ENCODE measurements at regions not wholly inside any gene's neighbourhood (a gene's known extent, or its start where the extent isn't known, plus 50 kb on each side); places are given as distances from the start of the nearest gene placed in this dataset.

DNA sequence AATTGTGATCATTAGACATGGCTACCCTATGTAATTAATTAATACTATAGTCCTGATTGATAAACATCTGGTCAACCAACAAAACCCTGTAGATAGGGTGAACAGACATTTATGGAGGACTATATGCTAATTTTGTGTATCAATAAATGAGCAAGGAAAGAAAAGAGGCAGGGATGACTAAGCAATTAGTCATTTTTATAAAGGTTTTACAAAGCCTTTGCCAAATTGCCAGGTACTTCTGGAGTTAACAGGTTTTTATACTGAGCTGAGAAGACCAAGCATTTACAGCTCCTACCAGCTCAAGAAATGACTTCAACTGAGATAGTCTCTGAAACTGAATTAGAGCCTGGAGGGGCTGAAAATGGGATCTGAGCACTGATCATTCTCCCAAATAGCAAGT lies 186.8 kb upstream of the PRR20A start:
- no peak overlapping the region for H2BK120ac ChIP-seq (ENCODE audit: insufficient read depth, low read length, poor library complexity)
- no peak overlapping the region for H3K4me2 ChIP-seq (ENCODE audit: low read length)
- no peak overlapping the region for H3K9ac ChIP-seq (ENCODE audit: low read length)
- no peak overlapping the region for H4K12ac ChIP-seq (ENCODE audit: low read depth, low read length)
- no peak overlapping the region for H4K8ac ChIP-seq (ENCODE audit: low read depth, low read length)
- no peak overlapping the region for H4K91ac ChIP-seq (ENCODE audit: low read depth, low read length)
- no peak for DNase-seq
- H3K79me2 ChIP-seq (ENCODE audit: control insufficient read depth, insufficient read depth, low read length, poor library complexity), result no peaks in the 10 kb centered on the region
- H2AK5ac ChIP-seq (ENCODE audit: low read length), result no peak overlapping the region
- no peak overlapping the region for H2BK5ac ChIP-seq (ENCODE audit: low read depth, low read length, poor library complexity)
- no peak overlapping the region for H3K14ac ChIP-seq (ENCODE audit: low read length)
- H2AFZ ChIP-seq (ENCODE audit: insufficient read depth, low read length, poor library complexity), result no peak overlapping the region
- no peak overlapping the region for H3K4me3 ChIP-seq (ENCODE audit: low read depth, low read length)
- H3K9me3 ChIP-seq (ENCODE audit: insufficient read depth, low read depth, low read length), result no peaks in the 10 kb centered on the region
- no peak overlapping the region for H3K23ac ChIP-seq (ENCODE audit: low read length)
- H3K4me1 ChIP-seq (ENCODE audit: control insufficient read depth in 1 of 2, insufficient read depth in 2 of 2, low read length in 2 of 2), result no peaks in the 10 kb centered on the region
- H3K18ac ChIP-seq (ENCODE audit: low read length), result no peak overlapping the region
- H2BK12ac ChIP-seq (ENCODE audit: low read length), result no peak overlapping the region
- H3K79me1 ChIP-seq (ENCODE audit: low read length), result no peaks in the 10 kb centered on the region
- no peak overlapping the region for H3K4ac ChIP-seq (ENCODE audit: low read depth, low read length)
- H3K36me3 ChIP-seq (ENCODE audit: control insufficient read depth in 1 of 2, insufficient read depth in 2 of 2, low read length in 2 of 2), result no peaks in the 10 kb centered on the region
- no peaks in the 10 kb centered on the region for H3K27me3 ChIP-seq (ENCODE audit: insufficient read depth, low read length)
- H3K27ac ChIP-seq (ENCODE audit: low read depth, low read length), result no peak overlapping the region

DNA sequence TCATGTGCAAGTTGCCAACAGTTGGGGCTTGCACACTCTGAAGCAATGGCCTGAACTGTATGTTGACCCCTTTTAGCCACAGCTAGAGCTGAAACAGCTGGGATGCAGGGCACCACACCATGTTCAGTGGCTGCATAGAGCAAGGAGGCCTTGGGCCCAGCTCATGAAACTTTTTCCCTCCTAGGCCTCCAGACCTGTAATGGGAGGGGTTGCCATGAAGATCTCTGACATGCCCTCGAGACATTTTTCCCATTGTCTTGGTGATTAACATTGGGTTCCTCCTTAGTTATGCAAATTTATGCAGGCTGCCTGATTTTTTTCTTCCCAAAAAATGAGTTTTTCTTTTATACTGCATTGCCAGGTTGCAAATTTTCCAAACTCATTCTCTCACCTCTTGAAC lies 165.1 kb upstream of the PRR20A start:
- Histone ChIP-seq H3K36me3 (ENCODE audit: control insufficient read depth in 1 of 2, insufficient read depth in 2 of 2, low read length in 2 of 2) (no peaks in the 10 kb centered on the region), H3K27me3 (ENCODE audit: insufficient read depth, low read length) (no peaks in the 10 kb centered on the region), H3K9ac (ENCODE audit: low read length) (no peak overlapping the region), H3K23ac (ENCODE audit: low read length) (no peak overlapping the region), H3K27ac (ENCODE audit: low read depth, low read length) (no peak overlapping the region), H3K79me1 (ENCODE audit: low read length) (no peaks in the 10 kb centered on the region), H3K9me3 (ENCODE audit: insufficient read depth, low read depth, low read length) (no peaks in the 10 kb centered on the region), H4K12ac (ENCODE audit: low read depth, low read length) (no peak overlapping the region), H3K4me1 (ENCODE audit: control insufficient read depth in 1 of 2, insufficient read depth in 2 of 2, low read length in 2 of 2) (no peaks in the 10 kb centered on the region), H2BK12ac (ENCODE audit: low read length) (no peak overlapping the region), H3K4me3 (ENCODE audit: low read depth, low read length) (no peak overlapping the region), H3K79me2 (ENCODE audit: control insufficient read depth, insufficient read depth, low read length, poor library complexity) (no peaks in the 10 kb centered on the region), H3K4ac (ENCODE audit: low read depth, low read length) (no peak overlapping the region), H2AK5ac (ENCODE audit: low read length) (no peak overlapping the region), H2BK5ac (ENCODE audit: low read depth, low read length, poor library complexity) (no peak overlapping the region), H3K18ac (ENCODE audit: low read length) (no peak overlapping the region), H4K91ac (ENCODE audit: low read depth, low read length) (no peak overlapping the region), H2AFZ (ENCODE audit: insufficient read depth, low read length, poor library complexity) (no peak overlapping the region), H2BK120ac (ENCODE audit: insufficient read depth, low read length, poor library complexity) (no peak overlapping the region), H4K8ac (ENCODE audit: low read depth, low read length) (no peak overlapping the region), H3K4me2 (ENCODE audit: low read length) (no peak overlapping the region), H3K14ac (ENCODE audit: low read length) (no peak overlapping the region)
- no CpG with 5 or more reads among the region's 1 CpG for WGBS (ENCODE audit: extremely low coverage, insufficient coverage, insufficient read length)
- no peak for DNase-seq

DNA sequence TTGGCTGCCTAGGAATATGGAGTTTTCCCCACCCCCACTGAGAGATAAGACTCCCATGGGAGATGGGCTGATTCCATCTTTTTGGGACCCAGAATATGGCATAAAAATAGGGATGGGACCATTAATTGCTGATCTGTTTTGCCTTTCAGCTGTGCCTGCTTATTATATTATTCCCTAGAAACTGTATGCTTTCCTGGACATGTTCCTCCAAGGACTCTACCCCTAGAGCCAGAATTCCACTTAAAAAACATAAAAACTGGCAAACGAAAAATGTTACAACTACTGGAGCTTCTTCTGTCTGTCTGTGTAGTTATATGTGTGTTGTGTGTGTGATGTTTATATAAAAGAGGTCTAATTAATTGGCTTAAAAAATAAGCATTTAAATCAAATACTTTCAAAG lies 159.9 kb upstream of the PRR20A start:
- Histone ChIP-seq H3K27me3 (ENCODE audit: insufficient read depth, low read length) (no peaks in the 10 kb centered on the region), H2BK12ac (ENCODE audit: low read length) (no peak overlapping the region), H3K4me2 (ENCODE audit: low read length) (no peak overlapping the region), H4K12ac (ENCODE audit: low read depth, low read length) (no peak overlapping the region), H3K23ac (ENCODE audit: low read length) (no peak overlapping the region), H4K8ac (ENCODE audit: low read depth, low read length) (no peak overlapping the region), H3K4me3 (ENCODE audit: low read depth, low read length) (no peak overlapping the region), H2AFZ (ENCODE audit: insufficient read depth, low read length, poor library complexity) (no peak overlapping the region), H3K4ac (ENCODE audit: low read depth, low read length) (no peak overlapping the region), H3K18ac (ENCODE audit: low read length) (no peak overlapping the region), H2BK120ac (ENCODE audit: insufficient read depth, low read length, poor library complexity) (no peak overlapping the region), H3K9me3 (ENCODE audit: insufficient read depth, low read depth, low read length) (no peaks in the 10 kb centered on the region), H2BK5ac (ENCODE audit: low read depth, low read length, poor library complexity) (no peak overlapping the region), H3K4me1 (ENCODE audit: control insufficient read depth in 1 of 2, insufficient read depth in 2 of 2, low read length in 2 of 2) (no peaks in the 10 kb centered on the region), H3K79me2 (ENCODE audit: control insufficient read depth, insufficient read depth, low read length, poor library complexity) (no peaks in the 10 kb centered on the region), H2AK5ac (ENCODE audit: low read length) (no peak overlapping the region), H3K36me3 (ENCODE audit: control insufficient read depth in 1 of 2, insufficient read depth in 2 of 2, low read length in 2 of 2) (no peaks in the 10 kb centered on the region), H3K27ac (ENCODE audit: low read depth, low read length) (no peak overlapping the region), H3K9ac (ENCODE audit: low read length) (no peak overlapping the region), H3K14ac (ENCODE audit: low read length) (no peak overlapping the region), H4K91ac (ENCODE audit: low read depth, low read length) (no peak overlapping the region), H3K79me1 (ENCODE audit: low read length) (no peaks in the 10 kb centered on the region)
- WGBS (ENCODE audit: extremely low coverage, insufficient coverage, insufficient read length), result no CpG with 5 or more reads among the region's 1 CpG
- no peak for DNase-seq

GRCh38 chr13:56986121-56986520 lies 154.6 kb upstream of the PRR20A start:
- H3K9me3 ChIP-seq (ENCODE audit: insufficient read depth, low read depth, low read length), result no peaks in the 10 kb centered on the region
- no peak overlapping the region for H3K4ac ChIP-seq (ENCODE audit: low read depth, low read length)
- H3K18ac ChIP-seq (ENCODE audit: low read length), result no peak overlapping the region
- H4K8ac ChIP-seq (ENCODE audit: low read depth, low read length), result no peak overlapping the region
- DNase-seq, result no peak
- no peaks in the 10 kb centered on the region for H3K4me1 ChIP-seq (ENCODE audit: control insufficient read depth in 1 of 2, insufficient read depth in 2 of 2, low read length in 2 of 2)
- no CpG with 5 or more reads among the region's 2 CpGs for WGBS (ENCODE audit: extremely low coverage, insufficient coverage, insufficient read length)
- no peaks in the 10 kb centered on the region for H3K27me3 ChIP-seq (ENCODE audit: insufficient read depth, low read length)
- H4K12ac ChIP-seq (ENCODE audit: low read depth, low read length), result no peak overlapping the region
- H3K27ac ChIP-seq (ENCODE audit: low read depth, low read length), result no peak overlapping the region
- no peak overlapping the region for H3K14ac ChIP-seq (ENCODE audit: low read length)
- H4K91ac ChIP-seq (ENCODE audit: low read depth, low read length), result no peak overlapping the region
- H3K4me3 ChIP-seq (ENCODE audit: low read depth, low read length), result no peak overlapping the region
- H2AFZ ChIP-seq (ENCODE audit: insufficient read depth, low read length, poor library complexity), result no peak overlapping the region
- H3K23ac ChIP-seq (ENCODE audit: low read length), result no peak overlapping the region
- H2BK120ac ChIP-seq (ENCODE audit: insufficient read depth, low read length, poor library complexity), result no peak overlapping the region
- no peaks in the 10 kb centered on the region for H3K79me2 ChIP-seq (ENCODE audit: control insufficient read depth, insufficient read depth, low read length, poor library complexity)
- no peak overlapping the region for H2AK5ac ChIP-seq (ENCODE audit: low read length)
- H3K79me1 ChIP-seq (ENCODE audit: low read length), result no peaks in the 10 kb centered on the region
- H3K4me2 ChIP-seq (ENCODE audit: low read length), result no peak overlapping the region
- no peak overlapping the region for H3K9ac ChIP-seq (ENCODE audit: low read length)
- no peaks in the 10 kb centered on the region for H3K36me3 ChIP-seq (ENCODE audit: control insufficient read depth in 1 of 2, insufficient read depth in 2 of 2, low read length in 2 of 2)
- no peak overlapping the region for H2BK5ac ChIP-seq (ENCODE audit: low read depth, low read length, poor library complexity)
- no peak overlapping the region for H2BK12ac ChIP-seq (ENCODE audit: low read length)

DNA sequence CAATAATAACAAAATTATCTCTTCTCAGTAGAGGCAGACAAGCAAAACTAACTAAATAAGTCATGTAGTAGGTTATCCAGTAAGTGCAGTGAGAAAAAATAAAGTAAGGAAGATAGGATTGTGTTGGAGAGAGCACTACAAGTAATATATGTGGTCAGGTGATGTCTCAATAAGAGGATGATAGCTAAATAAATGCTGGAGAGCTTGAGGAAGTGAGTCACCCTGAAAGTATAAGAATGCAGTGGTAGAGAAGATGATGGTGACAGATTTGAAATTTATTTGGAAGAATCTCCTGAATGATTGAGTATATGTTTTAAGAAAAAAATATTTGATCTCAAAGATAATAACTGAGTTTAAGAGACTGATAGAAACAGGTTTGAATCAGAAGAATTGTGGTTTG lies 152.2 kb upstream of the PRR20A start:
- Histone ChIP-seq H3K9ac (ENCODE audit: low read length) (no peak overlapping the region), H2AK5ac (ENCODE audit: low read length) (no peak overlapping the region), H3K79me2 (ENCODE audit: control insufficient read depth, insufficient read depth, low read length, poor library complexity) (no peaks in the 10 kb centered on the region), H3K4me1 (ENCODE audit: control insufficient read depth in 1 of 2, insufficient read depth in 2 of 2, low read length in 2 of 2) (no peaks in the 10 kb centered on the region), H2BK12ac (ENCODE audit: low read length) (no peak overlapping the region), H3K27ac (ENCODE audit: low read depth, low read length) (no peak overlapping the region), H3K36me3 (ENCODE audit: control insufficient read depth in 1 of 2, insufficient read depth in 2 of 2, low read length in 2 of 2) (no peaks in the 10 kb centered on the region), H3K4ac (ENCODE audit: low read depth, low read length) (no peak overlapping the region), H4K91ac (ENCODE audit: low read depth, low read length) (no peak overlapping the region), H2BK5ac (ENCODE audit: low read depth, low read length, poor library complexity) (no peak overlapping the region), H3K23ac (ENCODE audit: low read length) (no peak overlapping the region), H3K4me2 (ENCODE audit: low read length) (no peak overlapping the region), H3K9me3 (ENCODE audit: insufficient read depth, low read depth, low read length) (no peaks in the 10 kb centered on the region), H3K4me3 (ENCODE audit: low read depth, low read length) (no peak overlapping the region), H3K27me3 (ENCODE audit: insufficient read depth, low read length) (no peaks in the 10 kb centered on the region), H3K18ac (ENCODE audit: low read length) (no peak overlapping the region), H3K14ac (ENCODE audit: low read length) (no peak overlapping the region), H2AFZ (ENCODE audit: insufficient read depth, low read length, poor library complexity) (no peak overlapping the region), H4K8ac (ENCODE audit: low read depth, low read length) (no peak overlapping the region), H4K12ac (ENCODE audit: low read depth, low read length) (no peak overlapping the region), H2BK120ac (ENCODE audit: insufficient read depth, low read length, poor library complexity) (no peak overlapping the region), H3K79me1 (ENCODE audit: low read length) (no peaks in the 10 kb centered on the region)
- DNase-seq, result no peak
